ENCODE measurements at regions not wholly inside any gene's neighbourhood (a gene's known extent, or its start where the extent isn't known, plus 50 kb on each side); places are given as distances from the start of the nearest gene placed in this dataset.

DNA sequence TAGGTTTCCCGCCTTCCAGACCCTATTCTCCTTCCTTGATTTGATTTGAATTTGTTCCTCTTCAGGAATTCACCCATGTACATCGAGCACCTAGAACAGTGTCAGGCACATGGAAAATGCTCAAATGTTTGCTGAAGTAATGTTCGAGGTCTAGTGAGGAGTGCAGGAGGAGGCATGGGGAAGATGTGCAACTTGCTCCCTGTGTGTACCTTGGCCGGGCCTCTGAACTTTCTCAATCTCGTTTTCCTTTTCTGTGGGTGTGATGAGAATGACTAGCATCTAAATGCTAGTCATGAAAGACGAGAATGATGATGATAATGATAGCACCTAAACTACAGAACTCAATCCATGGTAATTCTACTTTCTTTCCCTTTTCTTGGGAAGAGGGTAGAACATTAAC lies 279.1 kb upstream of the PLET1 start:
- Histone ChIP-seq H3K4me3 (ENCODE audit: low read depth, low read length) (no peak overlapping the region), H3K27ac (ENCODE audit: low read depth, low read length) (no peak overlapping the region), H3K9me3 (ENCODE audit: control insufficient read depth, insufficient read depth, low read length) (no peaks in the 10 kb centered on the region), H3K27me3 (ENCODE audit: control insufficient read depth, insufficient read depth, low read length) (peaks cover 5% of the 10 kb centered on the region)
- no peak for DNase-seq (ENCODE audit: low read depth, low spot score)
- POLR2A ChIA-PET: no interaction called here
- CTCF ChIA-PET: interaction anchor here (0.6 to 1.9 kb wide), 2 partner anchors 15 to 491 kb away, joined by 5 to 8 read pairs; no protein-coding TSS in a partner anchor
- TF ChIP-seq, protein P1, sequence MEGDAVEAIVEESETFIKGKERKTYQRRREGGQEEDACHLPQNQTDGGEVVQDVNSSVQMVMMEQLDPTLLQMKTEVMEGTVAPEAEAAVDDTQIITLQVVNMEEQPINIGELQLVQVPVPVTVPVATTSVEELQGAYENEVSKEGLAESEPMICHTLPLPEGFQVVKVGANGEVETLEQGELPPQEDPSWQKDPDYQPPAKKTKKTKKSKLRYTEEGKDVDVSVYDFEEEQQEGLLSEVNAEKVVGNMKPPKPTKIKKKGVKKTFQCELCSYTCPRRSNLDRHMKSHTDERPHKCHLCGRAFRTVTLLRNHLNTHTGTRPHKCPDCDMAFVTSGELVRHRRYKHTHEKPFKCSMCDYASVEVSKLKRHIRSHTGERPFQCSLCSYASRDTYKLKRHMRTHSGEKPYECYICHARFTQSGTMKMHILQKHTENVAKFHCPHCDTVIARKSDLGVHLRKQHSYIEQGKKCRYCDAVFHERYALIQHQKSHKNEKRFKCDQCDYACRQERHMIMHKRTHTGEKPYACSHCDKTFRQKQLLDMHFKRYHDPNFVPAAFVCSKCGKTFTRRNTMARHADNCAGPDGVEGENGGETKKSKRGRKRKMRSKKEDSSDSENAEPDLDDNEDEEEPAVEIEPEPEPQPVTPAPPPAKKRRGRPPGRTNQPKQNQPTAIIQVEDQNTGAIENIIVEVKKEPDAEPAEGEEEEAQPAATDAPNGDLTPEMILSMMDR (IDR thresholded peaks at IDR 0.05; ENCODE audit: low read depth, low read length): no peak

DNA sequence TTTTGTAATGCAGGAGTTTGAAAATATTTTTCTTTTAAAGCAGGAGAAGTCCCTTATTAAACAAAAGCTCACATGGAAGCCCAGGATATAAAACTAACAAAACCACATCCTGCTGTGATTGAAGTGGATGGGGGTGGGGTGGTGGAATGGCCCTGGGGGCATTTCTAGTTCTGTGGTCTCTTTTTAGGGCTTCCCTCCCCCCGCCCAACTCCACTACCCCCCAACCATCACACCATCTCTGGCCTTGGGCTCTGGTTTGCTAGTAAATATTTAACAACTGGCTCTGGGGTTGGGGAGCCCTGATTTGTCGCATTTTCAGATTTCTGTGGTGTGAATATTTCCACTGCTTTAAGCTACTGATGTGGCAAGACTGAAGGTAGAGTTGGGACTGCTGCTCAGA lies 279.6 kb upstream of the PLET1 start:
- ChIA-PET POLR2A (no interaction called here), CTCF (interaction anchor here (0.6 to 1.9 kb wide), 2 partner anchors 15 to 492 kb away, joined by 5 to 8 read pairs; no protein-coding TSS in a partner anchor)
- TF ChIP-seq, protein P1 (IDR thresholded peaks at IDR 0.05; ENCODE audit: low read depth, low read length): no peak
- no peak overlapping the region for H3K4me3 ChIP-seq (ENCODE audit: low read depth, low read length)
- peaks cover 5% of the 10 kb centered on the region for H3K27me3 ChIP-seq (ENCODE audit: control insufficient read depth, insufficient read depth, low read length)
- no peak overlapping the region for H3K27ac ChIP-seq (ENCODE audit: low read depth, low read length)
- H3K9me3 ChIP-seq (ENCODE audit: control insufficient read depth, insufficient read depth, low read length): no peaks in the 10 kb centered on the region
- DNase-seq (ENCODE audit: low read depth, low spot score): no peak

- ChIA-PET CTCF (interaction anchor here (0.9 to 1.9 kb wide), 3 partner anchors 13 to 25 kb away, joined by 3 to 8 read pairs (median 3); no protein-coding TSS in a partner anchor), POLR2A (no interaction called here)
- TF ChIP-seq, protein P1 (IDR thresholded peaks at IDR 0.05; ENCODE audit: low read depth, low read length): no peak
- no peaks in the 10 kb centered on the region for H3K9me3 ChIP-seq (ENCODE audit: control insufficient read depth, insufficient read depth, low read length)
- H3K27ac ChIP-seq (ENCODE audit: low read depth, low read length): no peak overlapping the region
- DNase-seq (ENCODE audit: low read depth, low spot score): no peak
- H3K4me3 ChIP-seq (ENCODE audit: low read depth, low read length): no peak overlapping the region
- peaks cover 5% of the 10 kb centered on the region for H3K27me3 ChIP-seq (ENCODE audit: control insufficient read depth, insufficient read depth, low read length)
These were observed 280.7 kb upstream of the PLET1 start for GRCh38 chr11:112541140-112542046.

DNA sequence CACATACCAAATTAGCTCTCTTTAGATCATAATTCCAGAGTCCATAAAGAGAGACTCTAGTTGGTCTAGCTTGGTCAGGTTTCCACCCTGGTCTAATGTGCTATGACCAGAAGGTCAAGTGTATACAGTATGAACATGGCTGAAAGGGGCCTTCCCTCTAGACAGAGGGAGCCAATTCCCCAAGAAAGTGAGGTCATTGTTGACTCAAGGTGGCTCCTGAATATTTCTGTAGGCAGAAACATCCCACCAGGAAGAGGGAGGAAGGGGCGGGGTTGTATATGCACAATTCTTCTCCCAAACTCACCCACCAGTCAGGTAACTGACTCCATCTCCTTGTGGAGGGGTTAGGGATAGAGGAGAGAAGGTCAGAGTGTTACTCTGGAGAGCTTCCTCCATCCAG lies 281.8 kb upstream of the PLET1 start:
- TF ChIP-seq, protein P1 (IDR thresholded peaks at IDR 0.05; ENCODE audit: low read depth, low read length): no peak
- CTCF ChIA-PET: no interaction called here
- no peak for DNase-seq (ENCODE audit: low read depth, low spot score)

GRCh38 chr11:112543390-112543789 lies 282.7 kb upstream of the PLET1 start:
- H3K9me3 ChIP-seq (ENCODE audit: control insufficient read depth, insufficient read depth, low read length): no peaks in the 10 kb centered on the region
- no peak overlapping the region for H3K27ac ChIP-seq (ENCODE audit: low read depth, low read length)
- peaks cover 3% of the 10 kb centered on the region for H3K27me3 ChIP-seq (ENCODE audit: control insufficient read depth, insufficient read depth, low read length)
- CTCF ChIA-PET: no interaction called here
- H3K4me3 ChIP-seq (ENCODE audit: low read depth, low read length): no peak overlapping the region
- POLR2A ChIA-PET: no interaction called here
- DNase-seq (ENCODE audit: low read depth, low spot score): no peak
- TF ChIP-seq, protein P1 (IDR thresholded peaks at IDR 0.05; ENCODE audit: low read depth, low read length): no peak

More for the DNA sequence above, 281.8 kb upstream of the PLET1 start:
- Histone ChIP-seq H3K9me3 (ENCODE audit: control insufficient read depth, insufficient read depth, low read length) (no peaks in the 10 kb centered on the region), H3K4me3 (ENCODE audit: low read depth, low read length) (no peak overlapping the region), H3K27ac (ENCODE audit: low read depth, low read length) (no peak overlapping the region), H3K27me3 (ENCODE audit: control insufficient read depth, insufficient read depth, low read length) (peaks cover 5% of the 10 kb centered on the region)
- POLR2A ChIA-PET: no interaction called here

Measured in AG04450 (cell line).